HCT116 (cell line): ENCODE measurements at regions not wholly inside any gene's neighbourhood (a gene's known extent, or its start where the extent isn't known, plus 50 kb on each side); places are given as distances from the start of the nearest gene placed in this dataset.

ENCODE experiments used
- CEBPB ChIP-seq: IDR thresholded peaks from 2 replicates; pipeline ENCODE4 v1.6.1; 2012; ENCODE audit warnings: low read depth
- EZH2 ChIP-seq: fragments of 200-600 bp; sonication (generic); IDR thresholded peaks from 2 replicates; pipeline ENCODE4 v1.6.1; 2017; ENCODE audit warnings: antibody characterized with exemption, mixed run types
- JUND ChIP-seq: IDR thresholded peaks from 2 replicates; pipeline ENCODE4 v1.6.1; 2012
- POLR2A ChIP-seq: IDR thresholded peaks from 2 replicates; pipeline ENCODE4 v1.7.0; 2011; ENCODE audit warnings: borderline replicate concordance; ENCODE audit not compliant: insufficient read depth, insufficient read length; ENCODE audit errors: extremely low read depth
- POLR2AphosphoS5 ChIP-seq: IDR thresholded peaks from 2 replicates; pipeline ENCODE4 v1.6.1; 2011; ENCODE audit warnings: mild to moderate bottlenecking, low read depth, low read length, moderate library complexity
- SRF ChIP-seq: IDR thresholded peaks from 2 replicates; pipeline ENCODE4 v1.6.1; 2012; ENCODE audit warnings: low read depth
- TCF7L2 ChIP-seq: IDR thresholded peaks from 2 replicates; pipeline ENCODE4 v1.7.0; 2011; ENCODE audit warnings: borderline replicate concordance, inconsistent platforms; ENCODE audit not compliant: insufficient read depth, insufficient read length; ENCODE audit errors: extremely low read depth
- YY1 ChIP-seq: IDR thresholded peaks from 2 replicates; pipeline ENCODE4 v1.6.1; 2011; ENCODE audit warnings: low read length, low read depth, moderate library complexity, mild to moderate bottlenecking; ENCODE audit not compliant: insufficient replicate concordance; ENCODE audit errors: extremely low read depth
- TF ChIP-seq, protein P1 (sequence below), 3 experiments: fragments of 200-600 bp in 1 of 3; sonication (generic) in 1 of 3; IDR thresholded peaks in 2 of 3; conservative IDR thresholded peaks in 1 of 3; 2 replicates each; pipeline ENCODE4 v1.5.1; 2012 to 2017; ENCODE audit warnings: low read depth in 2 of 3, low read length in 2 of 3, antibody characterized with exemption in 1 of 3, borderline replicate concordance in 1 of 3, control low read depth in 1 of 3, mild to moderate bottlenecking in 1 of 3, mixed read lengths in 1 of 3, mixed run types in 1 of 3, moderate library complexity in 1 of 3; ENCODE audit not compliant: insufficient read depth in 1 of 3
- TF ChIP-seq, protein P2 (sequence below): IDR thresholded peaks from 2 replicates; pipeline ENCODE4 v1.6.1; 2012; ENCODE audit warnings: low read depth
- TF ChIP-seq, protein P3 (sequence below): IDR thresholded peaks from 2 replicates; pipeline ENCODE4 v1.6.1; 2012

- TF ChIP-seq, protein P1, sequence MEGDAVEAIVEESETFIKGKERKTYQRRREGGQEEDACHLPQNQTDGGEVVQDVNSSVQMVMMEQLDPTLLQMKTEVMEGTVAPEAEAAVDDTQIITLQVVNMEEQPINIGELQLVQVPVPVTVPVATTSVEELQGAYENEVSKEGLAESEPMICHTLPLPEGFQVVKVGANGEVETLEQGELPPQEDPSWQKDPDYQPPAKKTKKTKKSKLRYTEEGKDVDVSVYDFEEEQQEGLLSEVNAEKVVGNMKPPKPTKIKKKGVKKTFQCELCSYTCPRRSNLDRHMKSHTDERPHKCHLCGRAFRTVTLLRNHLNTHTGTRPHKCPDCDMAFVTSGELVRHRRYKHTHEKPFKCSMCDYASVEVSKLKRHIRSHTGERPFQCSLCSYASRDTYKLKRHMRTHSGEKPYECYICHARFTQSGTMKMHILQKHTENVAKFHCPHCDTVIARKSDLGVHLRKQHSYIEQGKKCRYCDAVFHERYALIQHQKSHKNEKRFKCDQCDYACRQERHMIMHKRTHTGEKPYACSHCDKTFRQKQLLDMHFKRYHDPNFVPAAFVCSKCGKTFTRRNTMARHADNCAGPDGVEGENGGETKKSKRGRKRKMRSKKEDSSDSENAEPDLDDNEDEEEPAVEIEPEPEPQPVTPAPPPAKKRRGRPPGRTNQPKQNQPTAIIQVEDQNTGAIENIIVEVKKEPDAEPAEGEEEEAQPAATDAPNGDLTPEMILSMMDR (IDR thresholded peaks at IDR 0.05 in 2 of 3, conservative IDR thresholded peaks at IDR 0.05 in 1 of 3; ENCODE audit: borderline replicate concordance in 1 of 3, insufficient read depth in 1 of 3, low read depth in 2 of 3, low read length in 2 of 3): no peak
- TF ChIP-seq POLR2A: no peak
- TF ChIP-seq EZH2: no peak
- TF ChIP-seq CEBPB: no peak
- no peak for TF ChIP-seq POLR2AphosphoS5
- TF ChIP-seq, protein P2, sequence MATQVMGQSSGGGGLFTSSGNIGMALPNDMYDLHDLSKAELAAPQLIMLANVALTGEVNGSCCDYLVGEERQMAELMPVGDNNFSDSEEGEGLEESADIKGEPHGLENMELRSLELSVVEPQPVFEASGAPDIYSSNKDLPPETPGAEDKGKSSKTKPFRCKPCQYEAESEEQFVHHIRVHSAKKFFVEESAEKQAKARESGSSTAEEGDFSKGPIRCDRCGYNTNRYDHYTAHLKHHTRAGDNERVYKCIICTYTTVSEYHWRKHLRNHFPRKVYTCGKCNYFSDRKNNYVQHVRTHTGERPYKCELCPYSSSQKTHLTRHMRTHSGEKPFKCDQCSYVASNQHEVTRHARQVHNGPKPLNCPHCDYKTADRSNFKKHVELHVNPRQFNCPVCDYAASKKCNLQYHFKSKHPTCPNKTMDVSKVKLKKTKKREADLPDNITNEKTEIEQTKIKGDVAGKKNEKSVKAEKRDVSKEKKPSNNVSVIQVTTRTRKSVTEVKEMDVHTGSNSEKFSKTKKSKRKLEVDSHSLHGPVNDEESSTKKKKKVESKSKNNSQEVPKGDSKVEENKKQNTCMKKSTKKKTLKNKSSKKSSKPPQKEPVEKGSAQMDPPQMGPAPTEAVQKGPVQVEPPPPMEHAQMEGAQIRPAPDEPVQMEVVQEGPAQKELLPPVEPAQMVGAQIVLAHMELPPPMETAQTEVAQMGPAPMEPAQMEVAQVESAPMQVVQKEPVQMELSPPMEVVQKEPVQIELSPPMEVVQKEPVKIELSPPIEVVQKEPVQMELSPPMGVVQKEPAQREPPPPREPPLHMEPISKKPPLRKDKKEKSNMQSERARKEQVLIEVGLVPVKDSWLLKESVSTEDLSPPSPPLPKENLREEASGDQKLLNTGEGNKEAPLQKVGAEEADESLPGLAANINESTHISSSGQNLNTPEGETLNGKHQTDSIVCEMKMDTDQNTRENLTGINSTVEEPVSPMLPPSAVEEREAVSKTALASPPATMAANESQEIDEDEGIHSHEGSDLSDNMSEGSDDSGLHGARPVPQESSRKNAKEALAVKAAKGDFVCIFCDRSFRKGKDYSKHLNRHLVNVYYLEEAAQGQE: no peak
- no peak for TF ChIP-seq YY1
- TF ChIP-seq TCF7L2: no peak
- TF ChIP-seq, protein P3, sequence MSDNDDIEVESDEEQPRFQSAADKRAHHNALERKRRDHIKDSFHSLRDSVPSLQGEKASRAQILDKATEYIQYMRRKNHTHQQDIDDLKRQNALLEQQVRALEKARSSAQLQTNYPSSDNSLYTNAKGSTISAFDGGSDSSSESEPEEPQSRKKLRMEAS: no peak
- no peak for TF ChIP-seq SRF
- no peak for TF ChIP-seq JUND
These were observed 256.5 kb downstream of the USP25 start for GRCh38 chr21:15986277-15986676.
